RWPE2 (cell line): ENCODE measurements at regions not wholly inside any gene's neighbourhood (a gene's known extent, or its start where the extent isn't known, plus 50 kb on each side); places are given as distances from the start of the nearest gene placed in this dataset.

Experiments
- ATAC-seq: fragments of 200-7000 bp; cut with Tn5 transposase; 3 replicates; pipeline ENCODE4 v1.9.1; 2021; ENCODE audit warnings: low read depth
- DNase-seq: peaks from one replicate; pipeline ENCODE4 v3.0.0-alpha.2; 2020; ENCODE audit warnings: low spot score
- H3K27ac ChIP-seq: fragments of 450-650 bp; 2 replicates; pipeline ENCODE4 v1.5.1; 2017; ENCODE audit warnings: mild to moderate bottlenecking; ENCODE audit not compliant: poor library complexity, severe bottlenecking
- H3K27me3 ChIP-seq: fragments of 250-450 bp; sonication (Bioruptor Pico); 2 replicates; pipeline ENCODE4 v1.5.1; 2021; ENCODE audit warnings: mild to moderate bottlenecking, moderate library complexity; ENCODE audit not compliant: insufficient read depth, poor library complexity, severe bottlenecking
- H3K36me3 ChIP-seq: fragments of 250-450 bp; sonication (Bioruptor Pico); 2 replicates; pipeline ENCODE4 v1.5.1; 2020; ENCODE audit warnings: low read depth, mild to moderate bottlenecking, moderate library complexity
- H3K4me1 ChIP-seq: fragments of 250-450 bp; sonication (Bioruptor Pico); 2 replicates; pipeline ENCODE4 v1.5.1; 2021; ENCODE audit warnings: mild to moderate bottlenecking, moderate library complexity; ENCODE audit not compliant: insufficient read depth, poor library complexity, severe bottlenecking
- H3K4me3 ChIP-seq: fragments of 250-450 bp; sonication (Bioruptor Pico); 2 replicates; pipeline ENCODE4 v1.5.1; 2021; ENCODE audit warnings: mild to moderate bottlenecking, moderate library complexity; ENCODE audit not compliant: severe bottlenecking
- H3K9me3 ChIP-seq: fragments of 250-450 bp; sonication (Bioruptor Pico); 2 replicates; pipeline ENCODE4 v1.5.1; 2021; ENCODE audit warnings: mild to moderate bottlenecking, moderate library complexity; ENCODE audit not compliant: severe bottlenecking
- CTCF ChIP-seq: fragments of 450-650 bp; IDR thresholded peaks from one replicate; pipeline ENCODE4 v1.5.1; 2017; ENCODE audit warnings: mild to moderate bottlenecking, moderate library complexity; ENCODE audit not compliant: poor library complexity, severe bottlenecking

GRCh38 chr6:104017410-104018381 is 842.0 kb downstream of the HACE1 start:
- Histone ChIP-seq H3K4me1 (no peaks in the 10 kb centered on the region), H3K4me3 (no peak overlapping the region), H3K27me3 (no peaks in the 10 kb centered on the region), H3K27ac (no peak overlapping the region), H3K36me3 (no peaks in the 10 kb centered on the region), H3K9me3 (no peaks in the 10 kb centered on the region)
- TF ChIP-seq CTCF: no peak
- ATAC-seq (no peak), DNase-seq (no peak)

GRCh38 chr6:104014163-104014959 is 845.4 kb downstream of the HACE1 start:
- H3K4me3 ChIP-seq: no peak overlapping the region
- ATAC-seq: no peak
- H3K4me1 ChIP-seq: no peaks in the 10 kb centered on the region
- H3K27me3 ChIP-seq: no peaks in the 10 kb centered on the region
- H3K9me3 ChIP-seq: no peaks in the 10 kb centered on the region
- H3K36me3 ChIP-seq: no peaks in the 10 kb centered on the region
- H3K27ac ChIP-seq: no peak overlapping the region
- DNase-seq: no peak
- TF ChIP-seq CTCF: no peak

GRCh38 chr6:104013312-104013971 is 846.3 kb downstream of the HACE1 start:
- no peaks in the 10 kb centered on the region for H3K4me1 ChIP-seq

GRCh38 chr6:104010897-104011296 is 848.8 kb downstream of the HACE1 start:
- H3K36me3 ChIP-seq: no peaks in the 10 kb centered on the region
- no peak for TF ChIP-seq CTCF
- no peak for DNase-seq
- no peaks in the 10 kb centered on the region for H3K4me1 ChIP-seq
- H3K4me3 ChIP-seq: no peak overlapping the region
- no peaks in the 10 kb centered on the region for H3K9me3 ChIP-seq
- no peaks in the 10 kb centered on the region for H3K27me3 ChIP-seq
- no peak for ATAC-seq
- no peak overlapping the region for H3K27ac ChIP-seq

More at GRCh38 chr6:104013312-104013971, 846.3 kb downstream of the HACE1 start:
- TF ChIP-seq CTCF: no peak
- Histone ChIP-seq H3K36me3 (no peaks in the 10 kb centered on the region), H3K4me3 (no peak overlapping the region), H3K27ac (no peak overlapping the region), H3K9me3 (no peaks in the 10 kb centered on the region), H3K27me3 (no peaks in the 10 kb centered on the region)
- DNase-seq: no peak
- no peak for ATAC-seq
